A204.1 (cell line): ENCODE measurements at regions not wholly inside any gene's neighbourhood (a gene's known extent, or its start where the extent isn't known, plus 50 kb on each side); places are given as distances from the start of the nearest gene placed in this dataset.
A peak's percentile ranks its signal among the peaks of the same experiment; 100 is the strongest.

ENCODE experiments used
- FAIRE-seq: peaks from 2 replicates; lab custom pipeline; 2012; peaks lifted over from hg19 to GRCh38; lab: Jason Lieb, UNC

DNA sequence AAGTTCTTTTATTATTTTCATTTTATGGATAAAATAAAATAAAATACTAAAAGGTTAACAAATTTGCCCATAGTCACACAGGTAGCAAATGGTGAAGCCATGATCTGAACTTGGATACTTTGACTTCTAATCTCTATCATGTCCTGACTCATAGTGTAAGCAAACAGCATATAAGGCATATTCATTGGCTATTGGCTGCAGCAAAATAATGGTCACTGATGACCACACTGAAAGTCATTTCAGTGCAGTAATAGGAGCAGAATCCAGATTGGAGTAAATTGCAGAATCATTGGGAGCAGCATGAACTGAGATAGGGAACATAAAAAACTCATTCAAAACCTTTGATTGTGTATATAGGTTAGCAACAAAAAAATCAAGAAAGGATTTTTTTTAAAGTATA lies 262.9 kb downstream of the PLA2G4A start:
- no peak for FAIRE-seq

DNA sequence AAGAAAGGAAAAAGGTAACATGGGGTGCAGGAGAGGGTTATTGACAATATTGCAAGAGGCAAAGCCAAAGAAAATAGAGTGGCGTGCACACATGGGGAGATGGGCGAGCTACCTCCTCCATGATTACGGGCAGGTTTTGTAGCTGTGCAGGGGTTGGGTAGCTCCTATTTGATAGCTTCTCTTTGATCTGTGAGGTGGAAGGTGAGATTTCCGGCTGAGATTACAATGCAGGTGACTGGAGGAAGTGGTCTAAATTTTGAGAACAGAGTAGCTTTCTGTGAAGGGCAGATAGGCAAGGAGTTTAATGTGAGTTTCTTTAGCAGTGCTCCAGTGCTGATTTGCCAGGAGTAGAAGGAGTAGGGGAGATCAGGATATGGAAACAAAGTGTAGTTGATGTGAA lies 263.4 kb downstream of the PLA2G4A start:
- FAIRE-seq: no peak

DNA sequence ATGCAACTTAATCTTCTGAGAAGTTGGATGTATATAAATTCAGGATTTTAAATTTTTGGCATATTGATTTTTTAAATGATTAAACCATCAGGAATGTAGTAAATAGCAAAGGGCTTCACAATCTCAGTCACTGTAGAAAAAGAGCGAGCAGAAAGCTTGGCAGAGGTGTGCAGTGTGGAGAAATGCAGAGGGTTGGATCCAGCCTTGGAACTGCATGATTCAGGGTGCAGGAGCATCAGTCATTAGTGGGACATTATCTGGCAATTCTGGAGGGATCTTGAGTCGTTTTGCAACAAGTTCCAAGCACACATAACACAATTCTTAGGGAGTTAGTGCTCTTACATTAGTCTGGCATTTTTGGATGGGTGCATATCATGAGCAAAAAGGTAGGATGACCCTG lies 267.9 kb downstream of the PLA2G4A start:
- FAIRE-seq: no peak

DNA sequence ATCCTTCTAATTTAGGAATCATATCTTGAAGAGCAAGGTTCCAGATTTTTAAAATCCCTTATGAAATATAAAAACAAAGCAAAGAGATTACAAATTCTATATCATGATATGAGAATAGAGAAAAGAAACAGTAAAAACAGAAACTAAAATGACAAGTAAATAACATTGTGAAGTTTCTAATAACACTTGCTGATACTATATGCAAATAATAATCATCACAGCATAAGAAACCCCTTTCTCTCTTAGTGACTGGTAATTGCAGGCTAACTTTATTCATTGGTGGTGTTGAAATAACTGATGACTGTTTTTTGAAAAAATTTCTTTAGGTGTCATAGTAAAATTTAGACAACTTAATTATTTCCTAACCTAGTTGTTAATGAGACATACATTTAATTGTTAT lies 281.6 kb downstream of the PLA2G4A start:
- no peak for FAIRE-seq

DNA sequence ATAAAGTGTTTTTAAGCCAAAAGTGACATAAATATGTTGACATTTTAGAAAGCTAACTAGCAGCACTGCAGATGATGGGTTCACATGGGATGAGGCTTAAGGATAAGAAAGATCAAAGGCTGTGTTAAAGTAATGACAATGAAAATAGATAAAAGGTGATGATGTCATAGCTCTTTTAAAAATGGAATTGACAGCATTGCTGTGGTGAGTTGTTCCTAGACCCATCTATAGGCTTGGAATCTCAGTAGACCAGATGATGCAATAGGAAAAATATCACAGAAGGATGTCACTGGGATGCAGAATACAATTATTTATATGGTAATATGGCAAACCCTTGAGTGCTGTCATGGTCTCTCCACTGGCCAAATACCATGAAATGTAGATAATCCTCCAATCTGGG lies 286.0 kb downstream of the PLA2G4A start:
- no peak for FAIRE-seq

DNA sequence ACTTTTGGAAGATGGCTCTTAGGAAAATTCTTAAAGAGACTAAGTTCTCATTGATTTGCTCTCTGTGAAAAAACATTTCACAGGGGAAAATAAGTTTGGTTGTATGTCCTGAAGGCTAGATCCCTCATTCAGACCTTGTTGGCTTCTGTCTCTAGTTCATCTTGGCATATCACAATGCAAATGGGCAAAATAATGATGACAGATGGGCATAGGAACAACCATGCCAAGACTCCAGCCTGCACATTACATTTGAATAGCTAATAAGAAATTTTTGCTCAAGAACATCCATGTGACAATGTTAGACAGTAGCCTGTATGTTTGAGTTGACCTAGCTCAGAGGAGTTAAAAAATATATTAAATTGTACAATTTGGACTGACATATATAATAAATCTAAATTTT lies 292.9 kb downstream of the PLA2G4A start:
- FAIRE-seq: no peak

DNA sequence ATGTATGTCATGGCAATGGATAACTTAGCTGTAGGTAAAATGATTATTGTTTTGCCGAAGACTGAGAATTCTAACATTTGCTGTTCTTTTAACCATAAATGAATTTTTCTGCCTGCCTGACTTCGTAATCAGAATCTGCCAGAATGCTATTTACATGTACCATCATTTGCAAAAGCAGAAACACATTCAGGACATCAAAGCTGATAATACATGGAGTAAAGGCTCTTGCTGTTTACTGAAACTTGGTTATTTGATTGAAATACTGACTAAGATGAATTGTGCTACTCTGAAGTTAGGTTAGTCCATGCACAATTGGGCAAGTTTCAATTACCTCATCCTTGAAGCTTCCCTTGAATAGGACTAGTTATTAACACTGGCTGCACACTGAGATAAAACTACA lies 293.8 kb downstream of the PLA2G4A start:
- FAIRE-seq: no peak

DNA sequence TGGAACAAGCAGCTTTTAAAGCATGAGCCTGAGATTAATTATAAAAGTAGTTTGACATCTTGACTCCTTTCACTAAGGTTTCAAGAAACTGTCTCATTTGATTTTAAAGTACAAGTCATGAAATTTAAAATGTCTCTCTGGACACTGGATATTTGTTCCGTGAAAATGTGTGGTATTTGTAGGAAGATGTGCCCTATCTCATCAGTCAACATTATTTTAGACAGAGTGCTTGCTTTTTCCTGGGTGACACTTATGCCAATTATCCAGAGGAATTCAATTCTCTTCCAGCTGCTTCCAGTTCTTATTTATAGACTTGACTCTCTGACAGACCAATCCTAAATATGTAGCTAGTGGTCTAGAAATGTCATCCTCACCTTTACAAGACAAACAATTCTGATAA lies 300.4 kb downstream of the PLA2G4A start:
- FAIRE-seq: no peak

DNA sequence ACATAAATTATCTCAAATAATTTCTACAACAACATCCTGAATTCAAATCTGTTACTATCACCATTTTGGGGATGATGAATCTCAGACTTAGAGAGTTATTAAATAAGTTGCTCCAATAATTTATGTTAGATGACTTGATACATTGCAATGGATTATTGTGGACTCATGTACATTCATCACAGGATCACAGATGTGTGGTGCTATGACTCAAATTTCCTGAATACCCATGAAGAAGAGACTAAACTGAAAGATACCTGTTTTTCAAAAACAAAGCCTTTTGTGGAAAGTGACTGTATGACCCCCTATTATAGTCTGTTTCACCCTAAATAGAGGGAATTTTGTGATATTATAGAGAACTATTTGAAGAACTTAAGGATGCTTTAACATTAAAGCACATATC lies 315.0 kb downstream of the PLA2G4A start:
- FAIRE-seq: no peak

DNA sequence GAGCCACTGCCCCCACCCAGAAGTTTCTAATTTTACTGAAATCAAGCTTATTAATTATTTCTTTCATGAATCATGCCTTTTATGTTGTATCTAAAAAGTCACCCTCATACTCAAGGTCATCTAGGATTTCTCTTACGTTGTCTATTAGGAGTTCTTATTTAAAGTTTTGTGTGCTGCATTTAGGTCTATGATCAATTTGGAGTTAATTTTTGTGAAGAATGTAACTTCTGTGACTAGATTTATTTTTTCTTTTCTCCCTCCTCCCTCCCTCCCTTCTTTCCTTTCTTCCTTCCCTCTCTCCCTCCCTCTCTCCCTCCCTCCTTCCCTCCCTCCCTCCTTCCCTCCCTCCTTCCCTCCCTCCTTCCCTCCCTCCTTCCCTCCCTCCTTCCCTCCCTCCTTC lies 317.6 kb downstream of the PLA2G4A start:
- FAIRE-seq: no peak

DNA sequence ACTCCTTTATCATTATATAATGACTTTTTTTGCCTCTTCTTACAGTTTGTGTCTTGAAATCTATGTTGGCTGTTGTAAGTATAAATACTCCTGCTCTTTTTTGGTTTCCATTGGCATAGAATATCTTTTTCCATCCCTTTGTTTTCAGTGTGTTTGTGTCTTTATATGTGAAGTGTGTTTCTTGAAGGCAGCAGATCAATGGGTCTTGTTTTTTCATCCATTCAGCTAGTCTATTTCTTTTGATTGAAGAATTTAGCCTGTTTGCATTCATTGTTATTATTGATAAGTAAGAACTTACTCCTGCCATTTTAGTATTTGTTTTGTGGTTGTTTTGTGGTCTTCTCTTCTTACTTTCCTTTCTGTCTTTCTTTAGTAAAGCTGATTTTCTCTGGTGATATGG lies 322.8 kb downstream of the PLA2G4A start:
- no peak for FAIRE-seq

DNA sequence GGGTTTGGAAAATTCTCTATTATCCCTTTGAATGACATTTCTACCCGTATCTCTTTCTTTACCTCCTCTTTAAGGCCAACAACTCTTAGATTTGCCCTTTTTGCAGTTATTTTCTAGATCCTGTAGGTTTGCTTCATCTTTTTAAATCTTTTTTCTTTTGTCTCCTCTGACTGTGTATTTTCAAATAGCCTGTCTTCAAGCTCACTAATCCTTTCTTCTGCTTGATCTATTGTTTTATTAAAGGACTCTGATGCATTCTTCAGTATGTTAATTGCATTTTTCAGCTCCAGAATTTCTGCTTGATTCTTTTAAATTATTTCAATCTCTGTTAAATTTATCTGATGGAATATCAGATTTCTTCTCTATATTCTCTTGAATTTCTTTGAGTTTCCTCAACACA lies 324.3 kb downstream of the PLA2G4A start:
- no peak for FAIRE-seq

DNA sequence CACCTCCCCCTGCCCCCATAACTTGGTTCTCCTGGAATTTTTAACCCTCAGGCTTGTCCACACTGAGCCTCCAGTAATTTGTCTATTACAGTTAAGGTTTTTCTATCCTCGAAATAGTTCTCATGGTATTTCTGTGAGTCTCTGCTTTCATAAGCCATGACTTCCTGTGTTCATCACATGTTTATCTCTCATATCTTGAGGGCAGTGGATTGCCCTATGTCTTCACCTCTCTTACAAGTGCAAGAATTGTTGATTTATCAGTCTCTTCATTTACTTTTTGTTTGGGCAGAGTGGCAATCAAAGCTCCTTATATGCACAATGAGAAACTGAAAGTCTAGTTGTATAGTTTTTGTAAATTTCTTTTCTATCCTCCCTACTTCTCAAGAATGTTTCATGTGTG lies 328.4 kb downstream of the PLA2G4A start:
- no peak for FAIRE-seq

DNA sequence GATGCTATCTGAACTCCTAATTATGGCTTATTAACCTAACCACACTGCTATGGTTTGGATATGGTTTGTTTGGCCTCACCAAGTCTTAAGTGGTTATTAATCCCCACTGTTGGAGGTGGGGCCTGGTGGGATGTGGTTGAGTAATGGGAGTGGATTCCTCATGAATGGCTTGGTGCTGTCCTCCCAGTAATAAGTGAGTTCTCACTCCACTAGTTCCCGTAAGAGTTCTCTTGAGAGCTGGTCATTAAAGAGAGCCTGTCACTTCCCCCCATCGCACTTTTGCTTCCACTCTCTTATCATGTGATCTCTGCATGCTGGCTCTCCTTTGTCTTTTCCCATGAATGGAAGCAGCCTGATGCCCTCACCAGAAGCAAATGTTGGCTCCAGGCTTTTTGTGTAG lies 328.8 kb downstream of the PLA2G4A start:
- FAIRE-seq: no peak

DNA sequence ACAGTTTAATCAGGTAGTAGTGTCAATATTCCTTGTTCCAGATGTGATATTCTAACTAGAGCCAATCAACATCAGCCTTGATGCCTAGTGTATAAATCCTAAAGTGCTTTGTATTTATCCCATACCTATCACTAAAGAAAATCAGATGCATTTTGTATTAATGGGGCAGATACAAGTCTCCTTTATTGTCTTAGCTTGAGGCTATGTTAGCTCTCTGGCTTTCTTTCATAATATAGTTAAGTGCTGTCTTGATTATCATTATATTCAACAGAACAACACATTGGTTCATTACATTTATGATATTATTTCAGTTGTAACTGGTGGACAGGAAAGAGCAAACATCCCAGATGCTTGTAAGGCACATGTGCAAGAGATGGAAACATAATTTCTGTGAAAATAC lies 338.8 kb downstream of the PLA2G4A start:
- no peak for FAIRE-seq

DNA sequence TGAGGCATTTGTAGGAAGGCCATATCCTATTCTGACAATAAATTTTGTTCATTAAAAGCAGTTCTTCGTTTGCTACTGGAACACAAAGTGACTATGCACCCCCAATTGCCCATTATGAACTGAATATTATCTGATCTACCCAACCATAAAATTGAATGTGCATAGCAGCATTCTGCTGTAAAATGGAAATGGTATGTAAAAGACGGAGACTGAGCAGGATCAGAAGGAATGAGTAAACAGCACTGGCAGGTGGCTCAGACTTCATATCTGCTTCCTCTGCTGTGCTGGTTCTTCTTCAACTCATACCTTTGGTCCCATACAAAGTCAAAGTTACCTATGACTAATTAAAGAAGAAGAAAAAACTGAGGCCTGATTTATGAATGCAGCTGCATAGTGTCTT lies 339.5 kb downstream of the PLA2G4A start:
- no peak for FAIRE-seq

DNA sequence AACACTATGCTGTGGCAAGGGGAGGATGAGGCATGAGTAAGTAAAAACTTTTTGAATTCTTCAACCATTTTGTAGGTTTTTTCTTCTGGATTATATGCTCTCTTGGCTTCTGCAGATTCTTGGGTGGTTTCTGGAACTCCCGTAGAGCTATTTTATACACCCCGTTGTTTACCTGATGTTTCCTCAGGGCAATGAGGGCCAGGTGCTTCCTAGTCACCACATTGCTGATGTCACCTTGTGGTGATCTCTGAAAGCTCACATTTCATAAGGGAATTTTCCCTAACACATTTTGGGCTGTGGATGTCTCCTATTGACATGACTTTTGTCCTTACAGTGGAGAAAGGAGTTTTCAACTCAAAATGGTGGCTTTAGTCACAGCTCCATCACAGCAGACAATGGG lies 356.6 kb downstream of the PLA2G4A start:
- FAIRE-seq: no peak

DNA sequence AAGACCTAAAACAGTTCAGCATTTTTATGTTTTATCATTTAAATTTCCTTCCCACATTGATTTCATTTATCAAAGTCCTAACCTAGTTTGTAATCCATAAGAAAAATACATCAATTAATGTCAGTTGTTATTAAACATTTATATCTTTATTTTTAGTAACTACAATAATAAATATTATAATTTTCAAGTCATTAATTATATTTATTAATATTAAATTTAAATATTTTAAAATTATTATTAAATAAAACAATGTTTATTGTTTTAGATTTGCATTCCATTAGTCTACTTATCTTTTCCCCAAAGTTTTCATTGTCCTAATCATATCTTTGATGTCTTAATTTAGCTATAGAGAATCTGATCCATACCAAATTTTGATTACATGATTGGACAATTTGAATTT lies 368.9 kb downstream of the PLA2G4A start:
- peak; percentile 95 for FAIRE-seq

DNA sequence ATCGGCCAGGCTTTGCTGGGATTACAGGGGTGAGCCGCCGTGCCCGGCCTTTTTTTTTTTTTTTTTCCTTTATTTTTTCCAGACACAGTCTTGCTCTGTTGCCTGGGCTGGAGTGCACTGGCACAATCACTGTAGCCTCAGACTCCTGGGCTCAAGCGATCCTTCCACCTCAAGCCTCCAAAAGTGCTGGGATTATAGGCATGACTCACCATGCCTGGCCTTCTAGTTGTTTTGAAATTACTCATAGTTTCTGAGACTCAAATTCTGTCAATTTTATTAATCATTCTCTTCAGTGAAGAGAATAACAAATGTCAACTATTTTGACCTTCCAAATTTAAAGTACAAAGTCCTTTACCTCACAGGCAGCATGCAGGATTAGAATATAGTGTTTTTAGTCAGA lies 374.5 kb downstream of the PLA2G4A start:
- FAIRE-seq: no peak

DNA sequence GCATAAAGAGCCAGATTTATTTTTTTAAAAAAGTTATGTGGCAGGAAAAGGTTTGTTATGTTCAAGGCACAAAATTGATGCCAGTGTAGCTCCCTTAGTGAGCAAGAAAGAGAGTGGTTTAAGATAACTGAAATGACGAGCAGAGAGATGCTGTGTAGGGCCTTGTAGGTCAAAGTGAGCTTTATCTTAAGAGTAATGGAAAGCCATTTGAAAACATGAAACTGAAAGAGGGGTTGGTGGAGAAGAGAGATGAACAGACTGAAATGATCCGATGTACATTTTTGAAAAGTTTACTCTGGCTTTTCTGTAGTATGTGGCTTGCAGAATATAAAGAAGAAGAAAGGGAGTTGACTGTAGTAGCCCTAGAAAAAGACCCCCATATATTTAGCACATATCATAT lies 383.6 kb downstream of the PLA2G4A start:
- no peak for FAIRE-seq

DNA sequence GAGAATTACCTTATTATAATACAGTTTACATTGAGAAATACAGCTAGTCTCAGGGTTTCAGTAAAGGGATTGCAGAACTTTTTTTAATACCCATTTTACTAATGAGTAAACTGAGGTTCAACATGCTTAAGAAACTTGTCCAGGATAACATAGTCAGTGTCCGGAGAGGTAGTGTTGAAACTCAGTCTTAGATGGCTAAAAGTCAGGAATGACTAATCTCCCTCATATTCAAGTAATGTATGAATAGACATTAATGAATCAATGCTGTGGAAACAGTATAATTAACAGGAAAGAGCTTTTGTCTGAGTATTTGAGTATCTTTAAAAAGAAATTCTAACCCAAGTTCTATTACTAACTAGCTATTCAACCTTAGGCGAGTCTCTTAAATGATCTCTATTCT lies 397.6 kb downstream of the PLA2G4A start:
- no peak for FAIRE-seq

DNA sequence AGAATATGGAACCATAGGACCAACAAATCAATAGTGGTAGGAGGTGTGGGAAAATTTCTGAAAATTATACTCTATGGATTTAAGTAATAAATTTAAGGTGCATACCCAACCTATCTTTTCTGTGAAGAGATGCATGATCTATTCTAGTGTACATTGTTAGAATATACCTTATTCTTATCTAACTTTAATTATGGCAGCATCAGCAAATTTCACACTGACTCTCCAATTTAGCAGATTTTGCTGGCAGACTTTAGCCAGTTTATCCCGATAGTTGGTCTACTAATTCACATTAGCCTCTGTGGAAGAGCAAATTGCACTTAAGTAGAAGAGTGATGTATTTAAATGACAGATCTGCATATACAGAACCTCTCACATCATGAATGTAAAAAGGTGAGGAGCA lies 400.0 kb downstream of the PLA2G4A start:
- no peak for FAIRE-seq

DNA sequence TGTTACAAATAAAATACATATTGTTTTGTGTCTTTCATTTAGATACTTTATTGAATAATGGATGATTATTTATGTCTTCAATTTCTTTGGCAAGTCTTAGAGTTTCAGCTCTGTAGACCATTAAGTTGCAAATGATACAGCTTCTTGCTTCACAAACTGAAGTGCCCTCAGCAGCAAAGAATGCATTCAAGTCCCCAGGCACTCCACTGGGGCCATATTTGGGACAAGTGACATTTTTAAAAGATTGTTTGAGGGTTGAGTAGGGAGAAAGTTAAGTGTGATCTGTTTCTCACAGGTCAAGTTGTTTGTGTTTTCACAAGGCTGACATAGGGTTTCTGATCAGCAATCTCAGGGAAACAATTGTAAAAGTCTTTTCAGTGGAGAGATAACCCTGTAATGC lies 400.7 kb downstream of the PLA2G4A start:
- FAIRE-seq: no peak

DNA sequence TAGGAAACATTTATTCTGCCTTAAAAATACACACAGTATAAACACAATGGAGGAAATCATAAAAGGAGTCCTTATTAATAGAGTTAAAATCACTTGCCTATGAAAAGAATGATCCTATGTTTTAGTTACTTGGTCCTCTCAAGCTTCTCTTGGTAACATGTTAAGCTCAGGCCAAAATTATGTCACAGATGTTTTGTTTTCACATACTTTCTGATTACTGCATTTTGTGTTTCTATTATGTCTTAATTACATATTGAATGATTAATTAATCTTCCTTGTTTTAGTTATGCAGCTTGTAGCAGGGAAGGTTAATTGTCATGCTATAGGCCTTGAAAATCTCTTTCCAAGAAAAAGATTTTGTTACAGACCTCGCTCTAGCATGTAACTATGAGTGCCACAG lies 406.0 kb downstream of the PLA2G4A start:
- FAIRE-seq: no peak

DNA sequence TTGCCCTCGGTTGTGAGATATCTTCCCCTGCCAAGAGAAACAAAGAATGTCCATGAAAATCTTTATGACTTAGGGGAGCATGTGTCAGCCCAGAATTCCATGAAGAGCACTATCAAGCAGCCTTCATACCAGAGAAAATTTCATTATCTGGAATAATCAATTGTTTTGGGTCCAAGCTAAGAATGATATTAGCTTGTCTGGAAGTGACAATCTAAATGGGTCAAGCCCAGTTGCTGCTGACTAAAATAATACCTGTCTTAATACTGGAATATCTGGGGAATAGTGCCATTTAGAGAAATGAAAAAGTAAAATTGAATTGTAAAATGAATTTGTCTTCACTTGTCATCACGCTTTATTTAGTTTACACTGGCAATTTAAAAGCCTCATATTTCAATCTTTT lies 407.4 kb downstream of the PLA2G4A start:
- no peak for FAIRE-seq

DNA sequence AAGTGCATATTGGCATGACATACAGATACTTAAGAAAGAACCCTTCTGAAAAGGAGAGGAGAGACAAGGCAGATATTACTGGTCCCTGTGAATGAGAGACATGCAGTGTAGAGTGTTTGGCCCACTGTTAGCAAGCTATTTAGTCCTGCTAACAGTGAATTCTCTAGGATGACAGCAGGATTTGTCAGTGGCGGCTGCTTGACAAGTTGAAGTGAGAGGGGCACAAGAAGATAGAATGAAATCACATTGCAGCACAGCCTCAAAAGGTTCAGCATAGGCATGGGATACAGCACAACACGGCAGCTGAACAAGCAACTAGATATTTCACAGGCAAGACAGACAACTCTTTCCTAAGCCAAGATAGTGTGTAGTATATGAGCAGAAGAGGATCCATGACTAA lies 407.9 kb downstream of the PLA2G4A start:
- FAIRE-seq: no peak
